IMR-90 (cell line): ENCODE measurements at regions not wholly inside any gene's neighbourhood (a gene's known extent, or its start where the extent isn't known, plus 50 kb on each side); places are given as distances from the start of the nearest gene placed in this dataset.

Experiments used
- ATAC-seq: fragments of 200-7000 bp; cut with Tn5 transposase; 2 replicates; pipeline ENCODE4 v1.9.1; 2020; ENCODE audit warnings: low read depth, mild to moderate bottlenecking, moderate library complexity
- BruUV-seq: library from RNA; stranded (reverse); fragments of 400-500 nt; replicated peaks from 2 replicates; lab custom pipeline; 2021; lab: Mats Ljungman, UMichigan
- CTCF ChIA-PET: fragments of 300-600 bp; formaldehyde crosslinking; extraction: SDS; loops from one replicate; lab custom pipeline; 2021; ENCODE audit warnings: antibody characterized with exemption; lab: Yijun Ruan, JAX
- POLR2A ChIA-PET: fragments of 300-600 bp; sonication (Branson Sonifier 250); formaldehyde crosslinking; loops from one replicate; lab custom pipeline; 2022; ENCODE audit warnings: antibody characterized with exemption; ENCODE audit not compliant: unreplicated experiment; lab: Charles Lee
- DNase-seq: peaks from one replicate; pipeline ENCODE4 v3.0.0; 2013
- H2AFZ ChIP-seq: replicated peaks from 2 replicates; pipeline ENCODE3; 2013; ENCODE audit warnings: low read length, mild to moderate bottlenecking; ENCODE audit not compliant: poor library complexity
- H2AK5ac ChIP-seq: 2 replicates; pipeline ENCODE4 v1.6.1; 2013; ENCODE audit warnings: low read depth, low read length, inconsistent platforms
- H2AK9ac ChIP-seq: replicated peaks from 2 replicates; pipeline ENCODE3; 2013; ENCODE audit warnings: mild to moderate bottlenecking, low read depth, low read length, moderate library complexity; ENCODE audit not compliant: poor library complexity
- H2BK120ac ChIP-seq: 2 replicates; pipeline ENCODE4 v1.6.1; 2013; ENCODE audit warnings: low read depth, low read length, inconsistent platforms
- H2BK15ac ChIP-seq: 3 replicates; pipeline ENCODE4 v1.6.1; 2013; ENCODE audit warnings: low read depth, low read length, inconsistent platforms
- H2BK20ac ChIP-seq: 2 replicates; pipeline ENCODE4 v1.6.1; 2013; ENCODE audit warnings: low read depth, mild to moderate bottlenecking, inconsistent platforms, low read length, moderate library complexity
- H2BK5ac ChIP-seq: 2 replicates; pipeline ENCODE4 v1.6.1; 2013; ENCODE audit warnings: mild to moderate bottlenecking, low read depth, low read length, inconsistent platforms; ENCODE audit not compliant: poor library complexity, severe bottlenecking
- H3K14ac ChIP-seq: replicated peaks from 2 replicates; pipeline ENCODE4 v1.6.1; 2013; ENCODE audit warnings: low read depth, low read length, inconsistent platforms
- H3K18ac ChIP-seq: 2 replicates; pipeline ENCODE4 v1.6.1; 2013; ENCODE audit warnings: low read depth, low read length, control low read depth
- H3K23ac ChIP-seq: 2 replicates; pipeline ENCODE4 v1.6.1; 2013; ENCODE audit warnings: low read depth, low read length, inconsistent platforms
- H3K27ac ChIP-seq: 2 replicates; pipeline ENCODE4 v1.5.1; 2013; ENCODE audit warnings: mild to moderate bottlenecking, control low read depth, low read length; ENCODE audit not compliant: insufficient read depth
- H3K27me3 ChIP-seq: 2 replicates; pipeline ENCODE4 v1.6.1; 2013; ENCODE audit warnings: low read length; ENCODE audit not compliant: control insufficient read depth, insufficient read depth
- H3K36me3 ChIP-seq: 2 replicates; pipeline ENCODE4 v1.6.1; 2013; ENCODE audit warnings: low read length, mixed read lengths; ENCODE audit not compliant: control insufficient read depth, insufficient read depth
- H3K4ac ChIP-seq: 2 replicates; pipeline ENCODE4 v1.6.1; 2013; ENCODE audit warnings: low read depth, low read length, inconsistent platforms
- H3K4me1 ChIP-seq: 2 replicates; pipeline ENCODE4 v1.6.1; 2013; ENCODE audit warnings: low read length, mixed read lengths; ENCODE audit not compliant: control insufficient read depth, insufficient read depth
- H3K4me2 ChIP-seq: 2 replicates; pipeline ENCODE4 v1.6.1; 2013; ENCODE audit warnings: low read depth, mild to moderate bottlenecking, control low read depth, low read length, moderate library complexity
- H3K4me3 ChIP-seq: 2 replicates; pipeline ENCODE4 v1.5.1; 2013; ENCODE audit warnings: low read depth, mild to moderate bottlenecking, control low read depth, low read length, moderate library complexity; ENCODE audit not compliant: insufficient read depth
- H3K56ac ChIP-seq: 2 replicates; pipeline ENCODE4 v1.6.1; 2013; ENCODE audit warnings: low read length, inconsistent platforms; ENCODE audit not compliant: insufficient read depth; ENCODE audit errors: extremely low read depth
- H3K79me1 ChIP-seq, 2 experiments: 2 replicates each; pipeline ENCODE4 v1.6.1; 2013; ENCODE audit warnings: low read length in 2 of 2, inconsistent platforms in 1 of 2, low read depth in 1 of 2
- H3K9ac ChIP-seq: 2 replicates; pipeline ENCODE4 v1.6.1; 2013; ENCODE audit warnings: low read depth, low read length, control low read depth
- H3K9me1 ChIP-seq: 2 replicates; pipeline ENCODE4 v1.6.1; 2013; ENCODE audit warnings: low read length, inconsistent platforms; ENCODE audit not compliant: insufficient read depth
- H3K9me3 ChIP-seq: 2 replicates; pipeline ENCODE4 v1.6.1; 2013; ENCODE audit warnings: low read length; ENCODE audit not compliant: control insufficient read depth, insufficient read depth
- H4K20me1 ChIP-seq: 2 replicates; pipeline ENCODE4 v1.6.1; 2013; ENCODE audit warnings: low read length, inconsistent platforms; ENCODE audit not compliant: insufficient read depth
- H4K5ac ChIP-seq: 2 replicates; pipeline ENCODE4 v1.6.1; 2013; ENCODE audit warnings: mild to moderate bottlenecking, low read depth, low read length, control low read depth
- H4K8ac ChIP-seq, 2 experiments: 2 replicates each; pipeline ENCODE4 v1.6.1; 2013; ENCODE audit warnings: low read depth in 2 of 2, low read length in 2 of 2, control low read depth in 1 of 2, inconsistent platforms in 1 of 2
- H4K91ac ChIP-seq: 2 replicates; pipeline ENCODE4 v1.6.1; 2013; ENCODE audit warnings: low read depth, low read length, inconsistent platforms; ENCODE audit not compliant: insufficient read depth
- BHLHE40 ChIP-seq: fragments of 150-350 bp; IDR thresholded peaks from 2 replicates; pipeline ENCODE4 v1.6.1; 2016; ENCODE audit warnings: mild to moderate bottlenecking, low read depth, low read length
- CTCF ChIP-seq: conservative IDR thresholded peaks from 2 replicates; pipeline ENCODE4 v1.5.1; 2012; ENCODE audit warnings: mild to moderate bottlenecking, low read depth, low read length, improper control_type of control experiment
- MAFK ChIP-seq: IDR thresholded peaks from 2 replicates; pipeline ENCODE4 v1.6.1; 2012; ENCODE audit warnings: low read depth, low read length, improper control_type of control experiment
- MAZ ChIP-seq: IDR thresholded peaks from 2 replicates; pipeline ENCODE4 v1.6.1; 2012; ENCODE audit warnings: low read depth, mild to moderate bottlenecking, low read length, improper control_type of control experiment, moderate library complexity, borderline replicate concordance
- NFE2L2 ChIP-seq: fragments of 150-350 bp; IDR thresholded peaks from 2 replicates; pipeline ENCODE4 v1.6.1; 2016; ENCODE audit warnings: low read depth, mild to moderate bottlenecking, low read length
- SMC3 ChIP-seq: fragments of 150-350 bp; IDR thresholded peaks from 2 replicates; pipeline ENCODE4 v1.6.1; 2016; ENCODE audit warnings: low read depth, mild to moderate bottlenecking, antibody characterized with exemption, low read length, moderate library complexity
- USF2 ChIP-seq: fragments of 150-350 bp; IDR thresholded peaks from 2 replicates; pipeline ENCODE4 v1.6.1; 2017; ENCODE audit warnings: mild to moderate bottlenecking, antibody characterized with exemption, low read length, low read depth
- WGBS, 2 experiments: methylation state at CpG; one replicate each; pipeline versions ENCODE4 v1.1.5 to v1.1.7; 2013; ENCODE audit warnings: missing lambda C conversion rate in 2 of 2; ENCODE audit not compliant: insufficient read length in 1 of 2; ENCODE audit errors: extremely low coverage in 2 of 2; 5-methylcytosine and 5-hydroxymethylcytosine counted together
- dilution Hi-C: fragments of 300-500 bp; cut with HindIII; formaldehyde crosslinking; loops from one replicate; pipeline ENCODE4 v1.14.3; 2018; ENCODE audit warnings: low sequenced_read_pairs; ENCODE audit not compliant: unreplicated experiment
- in situ Hi-C: fragments of 300-500 bp; cut with MboI; formaldehyde crosslinking; loops from 3 replicates; pipeline ENCODE4 v1.14.3; 2019; ENCODE audit warnings: low sequenced_read_pairs, inconsistent platforms, mixed read lengths
- intact Hi-C: fragments of 100-400 bp; cut with micrococcal nuclease; formaldehyde crosslinking; loops from 2 replicates; pipeline ENCODE4 v1.10.0; 2022

DNA sequence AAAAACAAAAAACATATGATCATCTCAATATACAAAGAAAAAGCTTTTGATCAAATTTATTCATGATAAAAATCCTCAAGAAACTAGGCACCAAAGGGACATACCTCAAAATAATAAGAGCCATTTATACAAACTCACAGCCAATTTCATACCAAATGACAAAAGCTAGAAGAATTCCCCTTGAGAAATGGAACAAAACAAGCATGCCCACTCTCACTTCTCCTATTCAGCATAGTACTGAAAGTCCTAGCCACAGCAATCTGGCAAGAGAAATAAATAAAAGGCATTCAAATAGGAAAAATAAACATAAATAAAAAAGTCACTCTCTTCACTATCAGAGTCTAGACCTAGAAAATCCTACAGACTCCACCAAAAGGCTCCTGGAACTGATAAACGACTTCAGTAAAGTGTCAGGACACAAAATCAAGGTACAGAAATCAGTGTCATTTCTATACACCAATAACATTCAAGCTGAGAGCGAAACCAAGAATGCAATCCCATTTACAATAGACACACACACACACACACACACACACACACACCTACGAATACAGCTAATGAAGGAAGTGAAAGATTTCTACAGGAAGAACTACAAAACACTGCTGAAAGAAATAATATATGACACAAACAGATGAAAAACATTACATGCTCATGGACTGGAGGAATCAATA lies 1486.2 kb upstream of the SEL1L start:
- ATAC-seq (no peak), DNase-seq (no peak)
- in situ Hi-C loops = no loop called here
- Histone ChIP-seq H2BK15ac (no peak overlapping the region), H3K4me2 (no peak overlapping the region), H4K91ac (no peak overlapping the region), H3K9ac (no peak overlapping the region), H3K27ac (no peak overlapping the region), H2BK120ac (no peak overlapping the region), H3K23ac (no peak overlapping the region), H2AFZ (no peak overlapping the region), H3K27me3 (no peaks in the 10 kb centered on the region), H4K8ac (no peak overlapping the region), H3K79me1 (no peaks in the 10 kb centered on the region), H4K5ac (no peak overlapping the region), H3K9me3 (no peaks in the 10 kb centered on the region), H2AK9ac (no peak overlapping the region), H3K4me1 (no peaks in the 10 kb centered on the region), H3K4me3 (no peak overlapping the region), H2BK5ac (no peak overlapping the region), H3K36me3 (no peaks in the 10 kb centered on the region), H3K14ac (no peak overlapping the region), H3K9me1 (no peaks in the 10 kb centered on the region), H3K18ac (no peak overlapping the region), H3K56ac (no peak overlapping the region), H4K20me1 (no peaks in the 10 kb centered on the region), H2AK5ac (no peak overlapping the region), H2BK20ac (no peak overlapping the region), H3K4ac (no peak overlapping the region)
- ChIA-PET POLR2A (no interaction called here), CTCF (no interaction called here)
- no peak for TF ChIP-seq MAZ
- no peak for TF ChIP-seq NFE2L2
- TF ChIP-seq SMC3 = no peak
- TF ChIP-seq MAFK = no peak
- no peak for TF ChIP-seq BHLHE40
- TF ChIP-seq CTCF = no peak
- TF ChIP-seq USF2 = no peak
- no TSS peak for BruUV-seq
- intact Hi-C loops = no loop called here
- WGBS, 2 experiments = 60% methylated on average over 1 of the region's 3 CpGs; no CpG with 5 or more reads in 1 of the 2 experiments
- dilution Hi-C loops = no loop called here
